ENCODE measurements at regions not wholly inside any gene's neighbourhood (a gene's known extent, or its start where the extent isn't known, plus 50 kb on each side); places are given as distances from the start of the nearest gene placed in this dataset.

DNA sequence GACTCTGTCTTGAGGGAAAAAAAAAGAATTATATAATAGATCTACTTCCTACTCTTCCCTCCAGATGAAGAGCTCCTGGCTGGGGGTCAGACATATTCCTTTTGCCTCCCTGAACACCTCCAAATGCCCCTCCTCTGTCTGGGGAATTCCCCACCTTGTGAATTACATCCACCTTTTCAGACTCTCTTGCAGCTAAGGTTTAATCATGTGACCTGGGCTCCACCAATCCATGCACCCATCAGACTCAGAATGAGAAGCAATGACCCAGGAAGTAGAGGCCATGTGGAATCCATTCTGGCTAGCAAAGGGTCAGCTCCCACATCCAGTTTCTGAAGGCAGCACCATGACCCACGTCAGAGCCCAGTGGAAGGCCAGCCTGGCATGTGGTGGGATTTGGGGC, 93.6 kb upstream of the CUX1 start:
- ChIA-PET POLR2A (no interaction called here), CTCF (interaction anchor here (0.7 to 8.8 kb wide), 2 partner anchors 9 to 19 kb away, joined by 3 to 52 read pairs; no protein-coding TSS in a partner anchor)
- Histone ChIP-seq H3K9me3 (no peaks in the 10 kb centered on the region; the same call in 2 of the 3 replicates), H3K4me1 (peaks cover 5% of the 10 kb centered on the region; the same call in 1 of the 3 replicates), H3K4me3 (no peak overlapping the region), H3K4me2 (no peak overlapping the region), H3K27ac (no peak overlapping the region)
- WGBS (ENCODE audit: missing lambda C conversion rate), result 86% methylated on average over 1 of the region's 1 CpG
- ATAC-seq (no peak), DNase-seq (ENCODE audit: low read depth in 1 of 2, low spot score in 1 of 2) (no peak), FAIRE-seq (no peak)
- TF ChIP-seq HDAC2 (IDR thresholded peaks at IDR 0.05) (no peak), NR3C1 (IDR thresholded peaks at IDR 0.05) (no peak), EHMT2 (IDR thresholded peaks at IDR 0.05; ENCODE audit: low read depth) (no peak), CHD2 (IDR thresholded peaks at IDR 0.05; ENCODE audit: low read length, partially characterized antibody) (no peak), TFCP2L1 (CRISPR knock-in tag; IDR thresholded peaks at IDR 0.05) (no peak), HEYL (CRISPR knock-in tag; IDR thresholded peaks at IDR 0.05) (no peak), SREBF2 (IDR thresholded peaks at IDR 0.05) (no peak), RFX5 (IDR thresholded peaks at IDR 0.05) (no peak), NFE2L2 (conservative IDR thresholded peaks at IDR 0.05; ENCODE audit: low read length) (no peak), HOXA7 (CRISPR knock-in tag; IDR thresholded peaks at IDR 0.05) (no peak), JUN (IDR thresholded peaks at IDR 0.05) (no peak), MAFK (IDR thresholded peaks at IDR 0.05; ENCODE audit: partially characterized antibody) (no peak), HOXB5 (CRISPR knock-in tag; IDR thresholded peaks at IDR 0.05) (no peak), JUNB (IDR thresholded peaks at IDR 0.05) (no peak), FOSL2 (IDR thresholded peaks at IDR 0.05) (no peak), FOSL2 (CRISPR knock-in tag; IDR thresholded peaks at IDR 0.05) (no peak), SMC3 (IDR thresholded peaks at IDR 0.05) (no peak), RCOR1 (IDR thresholded peaks at IDR 0.05; ENCODE audit: low read depth, low read length) (no peak)
- TF ChIP-seq, protein P1, sequence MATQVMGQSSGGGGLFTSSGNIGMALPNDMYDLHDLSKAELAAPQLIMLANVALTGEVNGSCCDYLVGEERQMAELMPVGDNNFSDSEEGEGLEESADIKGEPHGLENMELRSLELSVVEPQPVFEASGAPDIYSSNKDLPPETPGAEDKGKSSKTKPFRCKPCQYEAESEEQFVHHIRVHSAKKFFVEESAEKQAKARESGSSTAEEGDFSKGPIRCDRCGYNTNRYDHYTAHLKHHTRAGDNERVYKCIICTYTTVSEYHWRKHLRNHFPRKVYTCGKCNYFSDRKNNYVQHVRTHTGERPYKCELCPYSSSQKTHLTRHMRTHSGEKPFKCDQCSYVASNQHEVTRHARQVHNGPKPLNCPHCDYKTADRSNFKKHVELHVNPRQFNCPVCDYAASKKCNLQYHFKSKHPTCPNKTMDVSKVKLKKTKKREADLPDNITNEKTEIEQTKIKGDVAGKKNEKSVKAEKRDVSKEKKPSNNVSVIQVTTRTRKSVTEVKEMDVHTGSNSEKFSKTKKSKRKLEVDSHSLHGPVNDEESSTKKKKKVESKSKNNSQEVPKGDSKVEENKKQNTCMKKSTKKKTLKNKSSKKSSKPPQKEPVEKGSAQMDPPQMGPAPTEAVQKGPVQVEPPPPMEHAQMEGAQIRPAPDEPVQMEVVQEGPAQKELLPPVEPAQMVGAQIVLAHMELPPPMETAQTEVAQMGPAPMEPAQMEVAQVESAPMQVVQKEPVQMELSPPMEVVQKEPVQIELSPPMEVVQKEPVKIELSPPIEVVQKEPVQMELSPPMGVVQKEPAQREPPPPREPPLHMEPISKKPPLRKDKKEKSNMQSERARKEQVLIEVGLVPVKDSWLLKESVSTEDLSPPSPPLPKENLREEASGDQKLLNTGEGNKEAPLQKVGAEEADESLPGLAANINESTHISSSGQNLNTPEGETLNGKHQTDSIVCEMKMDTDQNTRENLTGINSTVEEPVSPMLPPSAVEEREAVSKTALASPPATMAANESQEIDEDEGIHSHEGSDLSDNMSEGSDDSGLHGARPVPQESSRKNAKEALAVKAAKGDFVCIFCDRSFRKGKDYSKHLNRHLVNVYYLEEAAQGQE (IDR thresholded peaks at IDR 0.05), result no peak
- TF ChIP-seq, protein P2, sequence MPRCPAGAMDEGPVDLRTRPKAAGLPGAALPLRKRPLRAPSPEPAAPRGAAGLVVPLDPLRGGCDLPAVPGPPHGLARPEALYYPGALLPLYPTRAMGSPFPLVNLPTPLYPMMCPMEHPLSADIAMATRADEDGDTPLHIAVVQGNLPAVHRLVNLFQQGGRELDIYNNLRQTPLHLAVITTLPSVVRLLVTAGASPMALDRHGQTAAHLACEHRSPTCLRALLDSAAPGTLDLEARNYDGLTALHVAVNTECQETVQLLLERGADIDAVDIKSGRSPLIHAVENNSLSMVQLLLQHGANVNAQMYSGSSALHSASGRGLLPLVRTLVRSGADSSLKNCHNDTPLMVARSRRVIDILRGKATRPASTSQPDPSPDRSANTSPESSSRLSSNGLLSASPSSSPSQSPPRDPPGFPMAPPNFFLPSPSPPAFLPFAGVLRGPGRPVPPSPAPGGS (IDR thresholded peaks at IDR 0.05), result no peak
- TF ChIP-seq, protein P3, sequence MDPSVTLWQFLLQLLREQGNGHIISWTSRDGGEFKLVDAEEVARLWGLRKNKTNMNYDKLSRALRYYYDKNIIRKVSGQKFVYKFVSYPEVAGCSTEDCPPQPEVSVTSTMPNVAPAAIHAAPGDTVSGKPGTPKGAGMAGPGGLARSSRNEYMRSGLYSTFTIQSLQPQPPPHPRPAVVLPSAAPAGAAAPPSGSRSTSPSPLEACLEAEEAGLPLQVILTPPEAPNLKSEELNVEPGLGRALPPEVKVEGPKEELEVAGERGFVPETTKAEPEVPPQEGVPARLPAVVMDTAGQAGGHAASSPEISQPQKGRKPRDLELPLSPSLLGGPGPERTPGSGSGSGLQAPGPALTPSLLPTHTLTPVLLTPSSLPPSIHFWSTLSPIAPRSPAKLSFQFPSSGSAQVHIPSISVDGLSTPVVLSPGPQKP (IDR thresholded peaks at IDR 0.05; ENCODE audit: low read depth, low read length), result no peak

DNA sequence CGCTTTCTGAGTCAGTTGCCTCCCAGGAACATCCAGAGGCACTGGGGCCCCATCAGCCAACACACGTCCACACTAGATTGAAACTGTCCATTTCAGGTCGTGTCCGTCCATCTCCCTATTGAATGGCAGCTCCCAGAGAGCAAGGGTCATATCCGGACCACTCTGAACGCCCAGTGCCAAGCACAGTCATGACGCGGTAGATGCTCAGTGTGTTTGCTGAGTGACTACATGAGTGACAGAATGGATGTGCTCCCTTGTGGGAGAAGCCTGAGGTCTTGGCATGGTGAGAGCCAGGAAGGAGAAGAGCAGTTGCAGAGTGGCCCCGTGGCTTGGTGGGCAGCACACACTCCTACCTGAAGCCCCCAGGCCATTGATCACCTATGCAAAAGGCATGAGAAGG, 92.5 kb upstream of the CUX1 start:
- Histone ChIP-seq H3K9me3 (no peaks in the 10 kb centered on the region; the same call in 2 of the 3 replicates), H3K4me2 (no peak overlapping the region), H3K27ac (no peak overlapping the region), H3K4me1 (peaks cover 10% of the 10 kb centered on the region; the same call in 2 of the 3 replicates), H3K4me3 (no peak overlapping the region)
- 63% methylated on average over 8 of the region's 9 CpGs for WGBS (ENCODE audit: missing lambda C conversion rate)
- ATAC-seq (no peak), DNase-seq (ENCODE audit: low read depth in 1 of 2, low spot score in 1 of 2) (no peak), FAIRE-seq (no peak)
- POLR2A ChIA-PET, result no interaction called here
- CTCF ChIA-PET, result interaction anchor here (0.6 to 8.8 kb wide), 3 partner anchors 12 to 182 kb away, joined by 3 to 52 read pairs (median 4); no protein-coding TSS in a partner anchor
- TF ChIP-seq, protein P4, sequence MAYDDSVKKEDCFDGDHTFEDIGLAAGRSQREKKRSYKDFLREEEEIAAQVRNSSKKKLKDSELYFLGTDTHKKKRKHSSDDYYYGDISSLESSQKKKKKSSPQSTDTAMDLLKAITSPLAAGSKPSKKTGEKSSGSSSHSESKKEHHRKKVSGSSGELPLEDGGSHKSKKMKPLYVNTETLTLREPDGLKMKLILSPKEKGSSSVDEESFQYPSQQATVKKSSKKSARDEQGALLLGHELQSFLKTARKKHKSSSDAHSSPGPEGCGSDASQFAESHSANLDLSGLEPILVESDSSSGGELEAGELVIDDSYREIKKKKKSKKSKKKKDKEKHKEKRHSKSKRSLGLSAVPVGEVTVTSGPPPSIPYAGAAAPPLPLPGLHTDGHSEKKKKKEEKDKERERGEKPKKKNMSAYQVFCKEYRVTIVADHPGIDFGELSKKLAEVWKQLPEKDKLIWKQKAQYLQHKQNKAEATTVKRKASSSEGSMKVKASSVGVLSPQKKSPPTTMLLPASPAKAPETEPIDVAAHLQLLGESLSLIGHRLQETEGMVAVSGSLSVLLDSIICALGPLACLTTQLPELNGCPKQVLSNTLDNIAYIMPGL (CRISPR knock-in tag; IDR thresholded peaks at IDR 0.05; ENCODE audit: borderline replicate concordance), result no peak
- TF ChIP-seq TP53 (CRISPR knock-in tag; IDR thresholded peaks at IDR 0.05), result no peak
- TF ChIP-seq RAD21 (conservative IDR thresholded peaks at IDR 0.05 in 1 of 2, IDR thresholded peaks at IDR 0.05 in 1 of 2), result no peak
- no peak for TF ChIP-seq MAFK (IDR thresholded peaks at IDR 0.05; ENCODE audit: partially characterized antibody)
- no peak for TF ChIP-seq HOXA7 (CRISPR knock-in tag; IDR thresholded peaks at IDR 0.05)
- TF ChIP-seq TFCP2L1 (CRISPR knock-in tag; IDR thresholded peaks at IDR 0.05), result no peak
- no peak for TF ChIP-seq HEYL (CRISPR knock-in tag; IDR thresholded peaks at IDR 0.05)
- TF ChIP-seq, protein P1 (IDR thresholded peaks at IDR 0.05), result no peak
- TF ChIP-seq SREBF2 (IDR thresholded peaks at IDR 0.05), result no peak
- TF ChIP-seq, protein P3 (IDR thresholded peaks at IDR 0.05; ENCODE audit: low read depth, low read length), result no peak
- TF ChIP-seq NPAS2 (CRISPR knock-in tag; IDR thresholded peaks at IDR 0.05; ENCODE audit: borderline replicate concordance), result no peak
